ENCODE measurements at regions not wholly inside any gene's neighbourhood (a gene's known extent, or its start where the extent isn't known, plus 50 kb on each side); places are given as distances from the start of the nearest gene placed in this dataset.

GRCh38 chr15:98447069-98447468 is 201.3 kb upstream of the IGF1R start:
- DNase-seq (ENCODE audit: low read depth in 2 of 2): no peak

GRCh38 chr15:98451236-98451635 is 197.1 kb upstream of the IGF1R start:
- DNase-seq (ENCODE audit: low read depth in 2 of 2): no peak

- no peak for DNase-seq (ENCODE audit: low read depth in 2 of 2)
These were observed 196.1 kb upstream of the IGF1R start for GRCh38 chr15:98452238-98452637.

GRCh38 chr15:98455904-98456303 is 192.4 kb upstream of the IGF1R start:
- no peak for DNase-seq (ENCODE audit: low read depth in 2 of 2)

GRCh38 chr15:98476559-98476958 is 171.8 kb upstream of the IGF1R start:
- no peak for DNase-seq (ENCODE audit: low read depth in 2 of 2)

GRCh38 chr15:98480844-98481243 is 167.5 kb upstream of the IGF1R start:
- DNase-seq (ENCODE audit: low read depth in 2 of 2): no peak

- DNase-seq (ENCODE audit: low read depth in 2 of 2): no peak
These were observed 164.7 kb upstream of the IGF1R start for GRCh38 chr15:98483575-98484130.

GRCh38 chr15:98484914-98485313 is 163.4 kb upstream of the IGF1R start:
- DNase-seq (ENCODE audit: low read depth in 2 of 2): no peak

- no peak for DNase-seq (ENCODE audit: low read depth in 2 of 2)
These were observed 162.9 kb upstream of the IGF1R start for GRCh38 chr15:98485451-98485850.

- no peak for DNase-seq (ENCODE audit: low read depth in 2 of 2)
These were observed 154.3 kb upstream of the IGF1R start for GRCh38 chr15:98493966-98494511.

- DNase-seq (ENCODE audit: low read depth in 2 of 2): no peak
These were observed 147.1 kb upstream of the IGF1R start for GRCh38 chr15:98501192-98501591.

- no peak for DNase-seq (ENCODE audit: low read depth in 2 of 2)
These were observed 146.7 kb upstream of the IGF1R start for GRCh38 chr15:98501632-98502031.

- no peak for DNase-seq (ENCODE audit: low read depth in 2 of 2)
These were observed 144.4 kb upstream of the IGF1R start for GRCh38 chr15:98503970-98504369.

GRCh38 chr15:98504998-98505397 is 143.3 kb upstream of the IGF1R start:
- DNase-seq (ENCODE audit: low read depth in 2 of 2): no peak

GRCh38 chr15:98505611-98506031 is 142.7 kb upstream of the IGF1R start:
- DNase-seq (ENCODE audit: low read depth in 2 of 2): no peak

- no peak for DNase-seq (ENCODE audit: low read depth in 2 of 2)
These were observed 142.2 kb upstream of the IGF1R start for GRCh38 chr15:98506172-98506571.

- DNase-seq (ENCODE audit: low read depth in 2 of 2): no peak
These were observed 141.6 kb upstream of the IGF1R start for GRCh38 chr15:98506711-98507110.

- no peak for DNase-seq (ENCODE audit: low read depth in 2 of 2)
These were observed 134.8 kb upstream of the IGF1R start for GRCh38 chr15:98513428-98513986.

GRCh38 chr15:98514034-98514622 is 134.2 kb upstream of the IGF1R start:
- no peak for DNase-seq (ENCODE audit: low read depth in 2 of 2)

GRCh38 chr15:98518823-98519561 is 129.3 kb upstream of the IGF1R start:
- DNase-seq (ENCODE audit: low read depth in 2 of 2): peak in 1 of 2 donors; percentile 5

GRCh38 chr15:98519767-98520550 is 128.4 kb upstream of the IGF1R start:
- no peak for DNase-seq (ENCODE audit: low read depth in 2 of 2)

GRCh38 chr15:98522127-98522526 is 126.2 kb upstream of the IGF1R start:
- no peak for DNase-seq (ENCODE audit: low read depth in 2 of 2)

Measured in stimulated activated CD8-positive, alpha-beta memory T cell treated with anti-CD3 and anti-CD28 coated beads, Interleukin-2, amount 100 ng/mL, for 48 hours (primary cell).